OCI-LY3 (cell line): ENCODE measurements at regions not wholly inside any gene's neighbourhood (a gene's known extent, or its start where the extent isn't known, plus 50 kb on each side); places are given as distances from the start of the nearest gene placed in this dataset.

Source experiments
- H2AFZ ChIP-seq: fragments of 200-600, 300-600 bp; shearing (Covaris generic); 2 replicates; pipeline ENCODE4 v1.6.0; 2014; ENCODE audit warnings: antibody characterized with exemption, low read depth, low read length
- H3K27ac ChIP-seq: fragments of 200-600, 300-600 bp; sonication (generic); 2 replicates; pipeline ENCODE4 v1.5.1; 2014; ENCODE audit warnings: mild to moderate bottlenecking, low read length, moderate library complexity, mixed read lengths
- H3K27me3 ChIP-seq: fragments of 200-600, 300-600 bp; sonication (generic); 2 replicates; pipeline ENCODE4 v1.6.1; 2014; ENCODE audit warnings: low read depth, low read length, mixed read lengths
- H3K36me3 ChIP-seq: fragments of 200-600, 300-600 bp; sonication (generic); replicated peaks from 2 replicates; pipeline ENCODE3; 2014; ENCODE audit warnings: low read depth, low read length, mixed read lengths
- H3K4me1 ChIP-seq: fragments of 300-600, 200-600 bp; sonication (generic); 2 replicates; pipeline ENCODE4 v1.6.1; 2014; ENCODE audit warnings: low read length, mixed read lengths
- H3K4me2 ChIP-seq: fragments of 200-600, 300-600 bp; sonication (generic); 2 replicates; pipeline ENCODE4 v1.6.1; 2014; ENCODE audit warnings: low read length, mixed read lengths
- H3K4me3 ChIP-seq: fragments of 300-600, 200-600 bp; sonication (generic); 2 replicates; pipeline ENCODE4 v1.5.1; 2014; ENCODE audit warnings: antibody characterized with exemption, mild to moderate bottlenecking, low read length, moderate library complexity
- H3K79me2 ChIP-seq: fragments of 300-600, 200-600 bp; shearing (Covaris generic); 2 replicates; pipeline ENCODE4 v1.6.1; 2014; ENCODE audit warnings: mild to moderate bottlenecking, low read length, mixed read lengths
- H3K9ac ChIP-seq: fragments of 300-600, 200-600 bp; shearing (Covaris generic); 2 replicates; pipeline ENCODE4 v1.6.0; 2014; ENCODE audit warnings: mild to moderate bottlenecking, low read length, moderate library complexity
- H3K9me3 ChIP-seq: fragments of 200-600, 300-600 bp; shearing (Covaris generic); 2 replicates; pipeline ENCODE4 v1.6.1; 2014; ENCODE audit warnings: low read length, mixed read lengths; ENCODE audit not compliant: insufficient read depth
- H4K20me1 ChIP-seq: fragments of 200-600, 300-600 bp; sonication (generic); 2 replicates; pipeline ENCODE4 v1.6.1; 2016; ENCODE audit warnings: low read length, mixed read lengths; ENCODE audit not compliant: insufficient read depth
- EZH2phosphoT487 ChIP-seq: fragments of 200-600 bp; shearing (Covaris generic); IDR thresholded peaks from 2 replicates; pipeline ENCODE4 v1.6.1; 2018; ENCODE audit warnings: antibody characterized with exemption, mixed run types, low read depth
- TF ChIP-seq, protein P1 (sequence below): fragments of 200-600, 300-600 bp; sonication (generic); IDR thresholded peaks from 2 replicates; pipeline ENCODE4 v1.5.1; 2014; ENCODE audit warnings: antibody characterized with exemption, low read length, low read depth

DNA sequence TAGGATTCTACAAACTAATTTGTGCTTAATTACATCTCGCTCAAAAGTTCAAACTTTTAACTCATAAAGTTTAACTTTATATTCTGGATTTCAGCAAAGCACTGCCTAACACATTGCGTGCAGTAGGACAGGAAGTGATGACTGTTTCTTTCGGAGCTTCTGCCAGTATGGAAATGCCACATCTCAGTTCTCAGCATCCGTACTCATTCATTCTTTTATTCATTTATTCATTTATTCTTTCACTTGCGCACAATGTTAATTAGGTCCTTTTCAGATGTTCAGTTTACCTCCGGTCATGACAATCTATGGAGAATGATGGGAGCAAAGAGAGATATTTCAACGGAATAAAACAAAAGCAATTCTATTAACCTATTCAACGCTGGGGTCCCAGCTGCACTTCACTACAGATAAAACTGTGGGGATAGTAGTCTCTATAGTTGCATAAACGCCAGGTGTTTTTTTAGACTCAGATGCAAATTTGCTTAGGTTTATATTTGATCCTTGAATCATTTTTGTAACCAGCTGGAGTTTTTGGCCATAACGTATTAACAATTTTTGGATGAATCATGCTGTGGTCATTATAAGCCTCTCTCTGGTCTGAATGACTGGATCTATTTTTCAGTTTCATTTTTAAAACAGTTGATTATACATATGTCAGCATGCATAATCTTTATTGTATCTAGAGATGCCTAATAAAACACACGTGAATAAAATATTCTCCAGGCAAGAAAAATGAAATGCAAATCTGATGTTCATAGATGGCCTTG lies 143.9 kb downstream of the KCNJ2 start:
- Histone ChIP-seq H3K79me2 (no peaks in the 10 kb centered on the region), H2AFZ (peak overlapping the region; percentile 28; the same call in 1 of the 2 replicates), H3K4me3 (no peak overlapping the region), H3K36me3 (peaks cover 2% of the 10 kb centered on the region), H3K27ac (no peak overlapping the region), H3K27me3 (no peaks in the 10 kb centered on the region), H3K9ac (no peak overlapping the region), H3K4me1 (peaks cover 20% of the 10 kb centered on the region), H3K4me2 (peak overlapping the region; percentile 34), H4K20me1 (no peaks in the 10 kb centered on the region), H3K9me3 (no peaks in the 10 kb centered on the region)
- no peak for TF ChIP-seq EZH2phosphoT487
- TF ChIP-seq, protein P1, sequence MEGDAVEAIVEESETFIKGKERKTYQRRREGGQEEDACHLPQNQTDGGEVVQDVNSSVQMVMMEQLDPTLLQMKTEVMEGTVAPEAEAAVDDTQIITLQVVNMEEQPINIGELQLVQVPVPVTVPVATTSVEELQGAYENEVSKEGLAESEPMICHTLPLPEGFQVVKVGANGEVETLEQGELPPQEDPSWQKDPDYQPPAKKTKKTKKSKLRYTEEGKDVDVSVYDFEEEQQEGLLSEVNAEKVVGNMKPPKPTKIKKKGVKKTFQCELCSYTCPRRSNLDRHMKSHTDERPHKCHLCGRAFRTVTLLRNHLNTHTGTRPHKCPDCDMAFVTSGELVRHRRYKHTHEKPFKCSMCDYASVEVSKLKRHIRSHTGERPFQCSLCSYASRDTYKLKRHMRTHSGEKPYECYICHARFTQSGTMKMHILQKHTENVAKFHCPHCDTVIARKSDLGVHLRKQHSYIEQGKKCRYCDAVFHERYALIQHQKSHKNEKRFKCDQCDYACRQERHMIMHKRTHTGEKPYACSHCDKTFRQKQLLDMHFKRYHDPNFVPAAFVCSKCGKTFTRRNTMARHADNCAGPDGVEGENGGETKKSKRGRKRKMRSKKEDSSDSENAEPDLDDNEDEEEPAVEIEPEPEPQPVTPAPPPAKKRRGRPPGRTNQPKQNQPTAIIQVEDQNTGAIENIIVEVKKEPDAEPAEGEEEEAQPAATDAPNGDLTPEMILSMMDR, result no peak

DNA sequence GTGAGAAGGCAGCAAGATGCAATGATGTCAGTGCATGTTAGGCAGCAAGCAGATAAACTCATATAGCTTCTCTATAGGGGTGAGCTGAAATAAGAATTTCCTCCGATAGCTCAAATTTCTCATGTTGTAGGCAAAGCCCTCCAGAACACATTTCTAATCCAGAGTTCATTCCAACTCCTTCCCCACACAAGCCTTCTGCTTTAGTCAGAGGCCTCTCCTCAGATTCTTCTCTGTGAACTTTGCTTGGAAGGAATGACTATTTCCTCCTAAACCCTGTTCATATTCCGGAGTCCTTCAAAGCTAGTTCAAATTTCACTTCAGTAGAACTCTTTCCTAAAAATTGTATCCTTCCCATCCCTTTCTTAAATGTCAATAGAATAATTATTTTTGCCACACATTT lies 144.8 kb downstream of the KCNJ2 start:
- H2AFZ ChIP-seq, result peak overlapping the region; percentile 28; the same call in 1 of the 2 replicates
- H3K79me2 ChIP-seq, result no peaks in the 10 kb centered on the region
- TF ChIP-seq EZH2phosphoT487, result no peak
- TF ChIP-seq, protein P1, result no peak
- no peaks in the 10 kb centered on the region for H3K27me3 ChIP-seq
- peaks cover 2% of the 10 kb centered on the region for H3K36me3 ChIP-seq
- no peak overlapping the region for H3K27ac ChIP-seq
- H3K4me1 ChIP-seq, result peaks cover 12% of the 10 kb centered on the region
- H3K4me2 ChIP-seq, result no peak overlapping the region
- H3K9me3 ChIP-seq, result no peaks in the 10 kb centered on the region
- H3K9ac ChIP-seq, result no peak overlapping the region
- no peaks in the 10 kb centered on the region for H4K20me1 ChIP-seq
- H3K4me3 ChIP-seq, result no peak overlapping the region

DNA sequence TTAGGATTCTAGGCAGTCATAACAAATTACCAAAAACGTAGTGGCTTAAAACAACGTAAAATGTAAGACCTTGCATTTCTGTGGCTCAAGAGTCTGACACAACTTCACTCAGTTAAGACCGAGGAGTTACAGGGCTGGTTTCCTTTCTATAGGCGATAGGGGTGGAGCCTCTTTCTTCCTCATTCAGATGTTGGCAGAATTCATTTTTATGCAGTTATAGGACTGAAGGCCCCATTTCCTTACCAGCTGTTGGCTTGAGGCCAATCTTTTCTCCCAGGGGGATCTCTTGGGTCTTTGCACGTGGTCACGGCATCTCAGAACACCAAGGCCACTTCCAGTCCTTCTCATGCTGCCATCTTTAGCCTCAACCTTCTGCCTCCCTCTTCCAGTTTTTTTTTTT lies 145.2 kb downstream of the KCNJ2 start:
- peaks cover 12% of the 10 kb centered on the region for H3K4me1 ChIP-seq
- H2AFZ ChIP-seq, result no peak overlapping the region
- H3K27ac ChIP-seq, result no peak overlapping the region
- H3K27me3 ChIP-seq, result no peaks in the 10 kb centered on the region
- no peak overlapping the region for H3K9ac ChIP-seq
- peaks cover 2% of the 10 kb centered on the region for H3K36me3 ChIP-seq
- H3K4me3 ChIP-seq, result no peak overlapping the region
- no peaks in the 10 kb centered on the region for H4K20me1 ChIP-seq
- no peak for TF ChIP-seq EZH2phosphoT487
- TF ChIP-seq, protein P1, result no peak
- H3K79me2 ChIP-seq, result no peaks in the 10 kb centered on the region
- H3K4me2 ChIP-seq, result no peak overlapping the region
- H3K9me3 ChIP-seq, result no peaks in the 10 kb centered on the region

DNA sequence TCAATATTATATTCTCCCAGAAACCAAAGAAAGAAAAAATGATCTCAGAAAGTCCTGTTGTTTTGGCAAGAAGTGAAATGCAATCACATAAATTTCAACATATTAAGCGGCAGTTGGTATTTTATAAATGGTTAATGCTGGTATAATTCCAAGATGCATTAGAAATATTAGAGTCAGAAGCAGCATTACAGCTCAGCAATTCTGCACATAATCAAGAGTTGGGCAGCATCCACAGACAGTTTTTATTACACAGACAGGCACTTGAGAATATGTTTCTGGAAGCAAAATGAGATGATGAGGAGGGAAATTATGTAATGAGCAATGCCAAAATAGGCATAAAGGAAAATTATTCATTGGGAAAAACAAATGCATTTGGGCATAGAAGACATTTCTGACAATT lies 148.1 kb downstream of the KCNJ2 start:
- Histone ChIP-seq H3K36me3 (no peaks in the 10 kb centered on the region), H3K4me3 (no peak overlapping the region), H2AFZ (no peak overlapping the region)

More for the DNA sequence above, 148.1 kb downstream of the KCNJ2 start:
- Histone ChIP-seq H3K4me2 (no peak overlapping the region), H3K4me1 (peaks cover 21% of the 10 kb centered on the region), H3K27me3 (no peaks in the 10 kb centered on the region), H3K79me2 (no peaks in the 10 kb centered on the region), H3K27ac (no peak overlapping the region), H4K20me1 (no peaks in the 10 kb centered on the region), H3K9me3 (no peaks in the 10 kb centered on the region), H3K9ac (no peak overlapping the region)
- TF ChIP-seq, protein P1, result no peak
- no peak for TF ChIP-seq EZH2phosphoT487
